ENCODE measurements at regions not wholly inside any gene's neighbourhood (a gene's known extent, or its start where the extent isn't known, plus 50 kb on each side); places are given as distances from the start of the nearest gene placed in this dataset.

DNA sequence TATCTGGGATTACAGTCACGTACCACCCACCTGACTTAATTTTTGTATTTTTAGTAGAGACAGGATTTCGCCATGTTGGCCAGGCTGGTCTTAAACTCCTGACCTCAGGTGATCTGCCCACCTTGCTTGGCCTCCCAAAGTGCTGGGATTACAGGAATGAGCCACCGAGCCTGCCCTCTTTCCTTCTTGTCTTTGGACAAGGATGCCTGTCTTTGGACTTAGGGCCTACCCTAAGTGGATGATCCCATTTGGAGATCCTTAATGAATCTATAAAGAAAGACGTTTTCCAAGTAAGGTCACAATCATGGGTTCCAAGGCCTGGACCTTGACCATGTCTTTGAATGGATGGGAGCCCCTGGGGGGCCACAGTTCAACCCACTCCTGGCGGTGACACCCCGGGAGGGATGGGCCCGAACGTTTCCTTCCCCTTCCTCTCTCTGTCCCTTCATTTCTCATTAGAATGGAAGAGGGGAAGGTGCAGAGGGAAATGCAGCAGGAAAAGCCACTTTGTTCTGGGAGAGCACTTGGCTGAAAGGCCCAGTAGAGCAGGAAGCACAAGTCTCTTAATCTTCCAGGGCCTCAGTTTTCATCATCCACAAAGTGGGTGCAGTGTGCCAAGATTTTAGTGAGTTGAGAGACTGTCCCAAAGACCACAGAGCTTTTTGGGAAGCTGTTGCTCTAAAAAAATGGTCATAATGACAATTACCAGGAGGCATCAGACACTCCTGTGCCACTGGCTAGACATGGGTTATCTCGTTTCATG, 353.3 kb downstream of the SEC14L1 start:
- DNase-seq = no peak

DNA sequence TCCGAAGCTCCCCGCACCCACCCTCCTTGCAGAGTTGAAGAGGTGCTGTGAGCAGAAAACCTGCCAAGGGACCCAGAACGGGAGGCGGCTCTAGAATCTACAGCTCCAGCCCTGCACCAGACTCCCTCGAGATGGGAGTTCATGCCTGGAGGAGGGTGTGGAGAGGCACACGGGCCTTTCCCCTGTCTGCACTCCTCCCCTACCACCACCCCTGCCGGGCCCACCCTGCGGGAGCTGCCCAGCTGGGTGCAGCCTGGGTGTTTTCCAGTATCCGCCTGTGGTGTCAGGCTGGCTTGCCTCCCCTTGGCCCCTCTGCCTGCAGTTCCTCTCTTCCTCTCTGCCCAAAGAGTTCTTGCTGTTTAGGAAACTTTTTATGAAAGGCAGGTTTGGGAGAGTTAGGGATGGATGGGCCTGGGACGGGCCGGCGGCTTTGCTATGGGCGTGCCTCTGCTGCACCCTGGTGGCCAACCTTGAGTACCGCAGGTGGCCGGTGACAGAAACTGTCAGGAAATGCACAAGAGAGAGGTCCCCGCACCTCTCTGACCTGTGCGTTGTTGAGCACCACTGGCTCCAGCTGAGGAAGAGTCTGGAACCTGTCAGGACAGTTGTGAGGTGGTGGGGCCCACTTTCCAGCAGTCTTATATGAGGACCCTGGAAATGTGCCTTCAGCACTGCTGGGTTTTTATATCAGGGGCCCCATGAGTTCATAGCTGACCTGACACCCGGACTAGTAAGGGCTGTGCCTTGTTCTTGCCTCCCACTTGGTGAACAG, 354.1 kb downstream of the SEC14L1 start:
- peak; percentile 17 for DNase-seq

DNA sequence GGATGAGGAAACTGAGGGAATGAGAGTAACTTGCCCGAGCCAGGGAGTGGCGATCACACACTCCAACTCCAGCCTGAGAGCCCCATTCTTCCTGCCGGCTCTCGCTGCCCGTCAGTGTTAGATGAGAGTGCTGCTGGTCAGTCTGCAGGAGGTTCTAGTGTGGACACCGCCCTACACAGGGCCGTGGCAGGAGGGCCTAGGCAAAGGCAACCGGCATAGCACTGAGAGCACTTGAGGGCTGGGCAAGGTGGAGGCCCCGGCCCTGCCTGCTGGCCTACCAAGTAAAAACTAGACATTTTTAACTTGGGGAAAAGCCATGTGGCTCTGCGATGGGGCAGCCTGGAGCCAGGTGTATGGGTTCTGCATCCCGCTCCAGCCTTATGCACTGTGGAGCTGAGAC, 354.8 kb downstream of the SEC14L1 start:
- DNase-seq = no peak

DNA sequence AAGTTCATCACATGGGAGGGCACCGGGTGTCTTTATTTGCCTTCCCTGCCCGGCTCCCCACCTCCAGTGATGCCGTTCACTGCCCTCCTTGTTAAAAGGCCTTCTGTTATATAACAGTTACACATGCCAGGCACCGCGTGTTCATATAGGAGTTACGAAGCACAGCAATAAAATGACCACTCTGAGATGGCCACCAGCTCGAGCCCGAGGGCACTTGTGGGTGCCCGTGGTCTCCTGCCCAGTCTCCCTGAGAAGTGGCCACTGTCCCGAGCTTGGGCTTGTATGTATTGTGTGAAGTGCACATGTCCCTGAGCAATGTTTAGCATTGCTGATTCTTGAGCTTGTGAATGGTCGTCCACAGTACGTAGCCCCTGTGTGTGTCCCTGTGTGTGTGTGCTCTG, 355.6 kb downstream of the SEC14L1 start:
- no peak for DNase-seq

DNA sequence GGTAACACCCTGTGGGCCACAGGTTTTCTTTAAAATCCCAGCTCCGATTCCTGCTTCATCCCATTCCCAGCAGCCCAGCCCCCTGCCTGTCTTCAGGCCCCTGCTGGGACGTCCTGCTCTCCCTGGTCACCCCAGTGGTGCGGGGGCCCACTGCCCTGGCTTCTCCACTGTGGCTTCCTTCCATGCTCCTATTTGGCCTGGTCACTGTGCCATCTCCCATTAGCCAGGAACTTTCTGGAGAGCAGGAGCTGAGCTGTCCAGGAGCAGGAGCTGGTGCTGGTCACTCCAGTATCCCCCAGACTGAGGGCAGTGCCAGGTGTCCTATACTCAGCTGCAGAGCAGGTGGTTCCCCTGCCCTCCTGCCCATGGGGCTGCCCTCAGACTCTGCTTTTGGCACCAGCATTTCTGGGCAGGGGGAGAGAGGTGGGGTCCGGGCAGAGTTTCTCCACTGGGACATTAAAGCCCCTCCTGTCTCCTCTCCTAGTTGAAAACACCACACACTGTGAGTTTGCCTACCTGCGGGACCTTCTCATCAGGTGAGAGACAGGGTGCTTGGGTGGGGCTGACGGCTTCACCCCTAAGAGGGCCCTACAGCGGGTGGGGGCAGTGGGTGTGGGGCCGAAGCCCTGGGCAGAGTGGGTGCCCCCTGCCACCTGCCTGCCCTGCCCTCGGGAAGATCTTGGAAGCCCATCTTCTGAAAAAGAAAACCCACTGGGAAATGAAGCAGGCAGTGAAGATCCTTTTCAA, 356.2 kb downstream of the SEC14L1 start:
- no peak for DNase-seq

DNA sequence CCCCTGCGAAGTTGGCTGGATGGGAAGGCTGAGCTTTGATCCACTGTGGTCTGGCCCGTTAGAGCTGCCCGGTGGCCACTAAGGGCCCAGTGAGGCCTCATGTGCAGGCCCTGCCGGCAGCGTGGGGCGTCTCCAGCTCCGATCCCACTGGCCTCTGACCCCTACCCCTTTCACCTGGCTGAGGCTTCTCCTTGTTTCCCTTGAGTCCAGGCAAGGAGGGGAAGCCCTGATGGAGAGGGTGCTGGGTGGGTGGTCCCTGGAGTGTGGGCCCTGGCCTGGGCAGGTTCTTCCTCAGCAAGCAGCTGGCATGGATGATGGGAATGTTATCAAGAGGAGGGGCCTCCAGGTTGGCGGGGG, 356.8 kb downstream of the SEC14L1 start:
- no peak for DNase-seq

DNA sequence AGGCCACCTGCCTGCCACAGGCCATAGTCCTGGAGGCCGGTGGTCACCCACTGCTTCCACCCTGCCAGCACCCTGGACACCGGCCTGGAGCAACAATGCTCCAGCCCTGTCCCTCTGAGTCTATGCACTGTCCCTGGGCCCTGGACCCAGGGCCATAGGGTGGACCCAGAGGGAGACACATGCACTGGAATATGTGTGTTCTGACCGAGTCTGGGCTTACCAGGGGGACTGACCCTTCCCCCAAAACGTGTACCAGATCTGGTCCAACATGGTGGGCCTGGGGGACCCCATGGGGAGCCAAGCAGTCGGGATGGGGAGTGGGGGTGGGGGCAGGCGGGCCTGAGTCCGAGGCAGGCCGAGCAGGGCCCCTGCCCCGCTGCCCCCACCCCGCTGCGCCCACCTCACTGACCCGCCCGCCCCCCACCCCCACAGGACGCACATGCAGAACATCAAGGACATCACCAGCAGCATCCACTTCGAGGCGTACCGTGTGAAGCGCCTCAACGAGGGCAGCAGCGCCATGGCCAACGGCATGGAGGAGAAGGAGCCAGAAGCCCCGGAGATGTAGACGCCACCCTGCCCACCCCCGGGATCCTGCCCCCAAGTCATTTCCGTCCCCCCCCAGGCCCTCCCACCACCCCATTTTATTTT, 357.4 kb downstream of the SEC14L1 start:
- DNase-seq = no peak

DNA sequence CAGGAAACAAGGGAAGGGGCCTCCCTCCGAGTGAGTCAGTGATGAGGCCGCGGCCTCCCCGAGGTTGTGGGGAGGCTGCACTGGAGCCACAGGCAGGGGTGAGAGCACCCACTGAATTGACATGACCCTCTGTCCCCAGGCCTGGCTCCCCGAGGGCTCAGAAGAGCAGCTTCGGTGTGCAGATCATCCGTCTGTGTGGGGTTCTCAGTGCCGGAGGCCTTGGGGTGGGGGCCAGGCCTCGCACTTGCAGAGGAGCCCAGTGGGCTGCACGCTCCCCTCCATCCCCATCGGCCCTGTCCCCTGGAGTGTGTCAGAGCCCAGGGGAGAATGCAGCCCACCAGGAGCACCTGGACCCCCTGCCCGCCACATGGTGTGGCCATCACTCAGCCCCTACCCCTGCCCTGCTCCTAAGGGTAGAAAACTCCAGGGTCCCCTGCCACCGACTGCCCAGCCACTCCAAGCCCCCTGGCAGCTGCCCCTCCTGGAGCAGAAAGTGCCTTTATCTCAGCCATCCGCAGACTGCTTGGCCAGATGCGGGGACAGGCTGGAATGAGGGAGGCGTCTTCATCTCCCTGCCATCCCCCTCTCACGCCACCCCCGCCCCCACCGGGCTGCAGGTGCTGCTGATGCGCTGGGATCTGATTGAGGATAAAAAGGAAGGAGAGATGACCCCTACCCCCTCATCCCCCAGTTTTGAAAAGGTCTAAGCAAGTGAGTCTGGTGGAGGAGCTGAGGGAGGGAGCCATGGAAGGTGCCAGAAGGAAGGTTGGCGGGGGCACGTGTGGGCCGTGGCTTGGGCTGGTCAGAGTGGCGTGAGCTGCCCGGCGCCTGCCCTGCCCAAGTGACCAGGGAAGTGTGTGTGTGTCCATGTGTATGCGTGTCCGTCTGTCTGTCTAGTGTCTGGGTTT, 358.3 kb downstream of the SEC14L1 start:
- DNase-seq = no peak

DNA sequence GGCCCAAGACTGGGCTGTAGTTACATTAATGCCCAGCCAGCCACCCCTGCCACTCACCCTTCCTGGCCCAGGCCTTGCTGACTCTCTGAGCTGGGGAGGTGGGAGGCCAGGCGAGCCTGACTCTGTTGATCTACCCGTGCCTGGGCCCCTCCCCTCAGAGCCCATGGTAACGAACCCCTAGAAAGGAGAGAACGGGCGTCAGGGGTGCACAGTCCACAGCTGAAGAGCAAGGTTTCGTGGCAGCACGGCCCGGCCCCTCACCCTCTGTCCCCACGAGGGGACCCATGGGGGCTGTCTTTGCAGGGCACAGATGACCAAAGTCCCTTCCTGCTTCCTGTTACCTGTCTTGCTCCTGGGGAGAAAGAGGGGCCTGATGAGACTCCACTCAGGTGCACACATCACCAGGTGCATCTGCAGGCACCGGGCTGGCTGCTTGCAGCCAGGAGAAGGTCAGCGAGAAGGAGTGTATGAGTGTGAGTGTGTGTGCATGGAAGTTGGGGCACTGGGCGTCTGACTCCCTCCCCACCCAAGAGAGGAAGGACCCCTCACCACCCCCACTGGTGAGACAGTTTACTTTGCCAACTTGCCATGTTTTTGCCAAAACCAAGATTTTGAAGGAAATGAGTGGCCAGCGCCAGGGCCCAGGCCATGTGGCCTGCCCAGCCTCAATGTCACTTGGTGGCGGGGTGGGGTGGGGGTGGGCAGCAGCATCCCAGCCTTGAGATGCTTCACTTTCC, 359.1 kb downstream of the SEC14L1 start:
- no peak for DNase-seq

DNA sequence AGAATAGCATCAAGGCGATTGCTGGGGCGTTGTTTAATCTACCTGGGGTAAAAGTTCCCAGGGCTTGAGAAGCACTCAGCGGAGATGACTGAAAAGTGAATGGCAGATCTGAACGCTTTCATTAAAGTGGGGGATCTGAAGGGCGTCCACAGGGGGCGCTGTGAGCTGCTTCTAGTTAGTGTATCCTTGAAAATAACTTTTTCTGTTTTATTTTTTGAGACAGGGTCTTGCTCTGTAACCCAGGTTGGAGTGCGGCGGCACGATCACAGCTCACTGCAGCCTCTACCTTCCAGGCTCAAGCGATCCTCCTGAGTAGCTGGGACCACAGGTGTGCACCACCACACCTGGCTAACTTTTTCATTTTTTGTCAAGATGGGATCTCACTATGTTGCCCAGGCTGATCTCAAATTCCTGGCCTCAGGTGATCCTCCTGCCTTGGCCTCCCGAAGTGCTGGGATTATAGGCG, 360.4 kb downstream of the SEC14L1 start:
- no peak for DNase-seq

DNA sequence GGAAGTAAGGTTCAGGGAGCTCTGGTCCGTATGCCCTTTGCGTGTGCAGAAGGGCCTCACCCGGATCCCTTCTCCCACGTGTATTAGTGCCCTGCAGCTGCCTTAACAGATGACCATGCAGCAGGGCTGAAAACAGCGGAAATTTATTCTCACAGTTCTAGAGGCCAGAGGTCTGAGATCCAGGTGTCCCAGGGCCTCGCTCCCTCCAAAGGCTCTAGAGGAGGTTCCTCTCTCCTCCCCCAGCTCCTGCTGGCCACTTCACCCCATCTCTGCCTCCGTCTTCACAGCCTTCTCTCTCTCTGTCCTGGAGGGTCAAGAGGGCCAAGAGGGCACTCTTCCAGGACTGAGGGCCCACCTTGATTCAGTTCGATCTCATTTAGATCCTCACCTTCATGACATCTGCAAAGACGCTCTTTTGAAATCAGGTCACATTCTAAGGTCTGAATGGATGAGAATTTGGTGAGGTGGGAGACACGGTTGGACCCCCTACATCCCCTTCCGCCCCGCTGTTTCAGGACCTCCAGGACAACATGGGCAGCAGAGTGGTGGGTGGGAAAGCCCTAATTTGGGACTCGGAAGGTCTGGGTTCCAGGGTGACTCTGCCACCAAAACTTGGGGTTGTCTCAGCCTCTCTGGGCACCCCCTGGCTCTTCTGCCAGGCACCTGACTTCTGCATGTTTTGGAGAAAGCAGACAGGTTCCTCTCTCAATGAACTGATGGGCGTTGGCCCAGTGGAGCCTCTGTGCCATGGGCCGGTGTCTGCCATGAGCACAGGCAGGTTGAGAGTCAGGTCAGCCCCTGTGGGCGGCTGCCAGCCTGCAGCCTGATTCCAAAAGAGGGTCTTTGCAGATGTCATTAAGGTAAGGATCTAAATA, 361.2 kb downstream of the SEC14L1 start:
- DNase-seq = no peak

DNA sequence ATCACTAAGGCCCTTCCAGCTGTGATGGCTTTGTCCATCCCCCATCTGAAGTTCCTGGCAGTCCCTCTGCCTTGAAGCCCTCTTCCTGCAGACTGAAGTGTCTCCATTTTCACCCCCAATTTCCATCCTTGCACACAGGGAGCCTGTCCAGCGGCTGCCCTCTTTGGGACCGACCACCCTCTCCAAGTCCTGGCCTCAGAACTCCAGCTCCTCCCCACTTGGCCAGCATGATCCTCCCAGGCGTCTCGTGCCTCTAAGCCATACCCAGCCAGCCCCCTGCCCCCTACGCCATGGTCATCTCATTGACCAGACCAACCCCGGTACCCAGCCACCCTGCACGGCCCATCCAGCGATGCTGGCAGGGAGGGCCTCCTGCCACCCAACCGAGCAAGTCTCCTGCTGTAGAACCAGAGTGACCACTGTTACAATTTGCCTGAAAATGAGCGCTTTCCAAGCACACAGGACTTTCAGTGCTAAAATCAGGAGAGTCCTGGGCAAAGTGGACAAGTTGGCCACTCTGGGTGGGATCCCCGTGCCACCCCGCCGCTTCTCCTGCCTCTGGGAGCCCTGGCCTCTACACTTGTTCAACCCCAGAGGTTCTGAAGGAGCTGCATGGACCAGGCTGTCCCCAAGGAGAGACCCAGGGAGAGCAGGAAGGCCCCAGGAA, 362.0 kb downstream of the SEC14L1 start:
- no peak for DNase-seq

DNA sequence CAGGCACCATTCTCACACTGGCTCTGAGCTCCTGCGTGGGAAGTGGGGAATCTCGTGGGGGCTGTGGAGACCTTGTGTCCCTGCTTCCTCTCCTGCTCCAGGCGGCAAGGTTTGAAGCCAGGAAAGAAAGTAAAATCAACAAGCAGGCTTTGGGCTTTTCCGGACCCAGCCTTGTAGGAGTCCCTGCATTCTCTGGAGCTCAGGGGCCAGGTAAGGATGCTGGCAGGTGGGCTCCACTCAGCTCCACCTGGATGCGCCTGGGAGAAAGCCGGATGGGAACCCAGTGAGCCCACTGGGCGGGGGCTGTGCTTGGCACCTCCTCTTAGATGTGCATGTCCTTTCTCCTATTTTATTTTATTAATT, 362.5 kb downstream of the SEC14L1 start:
- DNase-seq = no peak

DNA sequence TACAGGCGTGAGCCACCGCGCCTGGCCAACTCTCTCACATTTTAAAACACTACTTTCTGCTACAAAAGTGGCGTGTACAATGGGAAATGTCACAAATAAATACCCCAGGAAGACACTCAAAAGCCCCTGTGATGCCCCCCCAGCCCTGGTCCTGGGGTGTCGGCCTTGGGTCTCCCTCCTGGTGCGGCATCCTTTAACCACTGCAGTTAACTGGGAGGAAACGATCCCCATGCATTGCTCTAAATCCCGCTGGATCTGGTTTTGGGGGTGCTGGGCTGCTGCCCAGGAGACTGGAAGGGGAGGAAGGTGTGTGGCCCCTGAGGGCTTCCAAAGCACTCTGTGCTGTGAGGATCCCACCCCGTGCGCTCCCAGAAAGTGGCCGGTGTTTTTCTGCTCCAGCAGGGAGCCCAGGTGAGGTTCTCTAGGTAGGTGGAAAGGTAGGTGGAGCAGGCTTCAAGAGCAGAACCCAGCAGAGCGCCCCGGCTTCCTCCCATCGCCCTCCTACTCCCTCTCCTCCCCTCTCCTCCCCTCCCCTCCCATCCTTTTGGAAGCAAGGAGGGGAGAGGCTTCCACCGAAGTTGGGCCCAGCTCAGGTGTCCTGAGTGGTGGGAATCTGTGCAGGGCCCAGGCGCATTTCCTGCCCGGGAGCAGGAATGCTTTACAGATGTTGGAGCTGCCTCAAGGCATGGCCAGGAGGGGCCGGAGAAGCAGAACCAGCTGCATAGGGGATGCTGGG, 363.3 kb downstream of the SEC14L1 start:
- DNase-seq = no peak

DNA sequence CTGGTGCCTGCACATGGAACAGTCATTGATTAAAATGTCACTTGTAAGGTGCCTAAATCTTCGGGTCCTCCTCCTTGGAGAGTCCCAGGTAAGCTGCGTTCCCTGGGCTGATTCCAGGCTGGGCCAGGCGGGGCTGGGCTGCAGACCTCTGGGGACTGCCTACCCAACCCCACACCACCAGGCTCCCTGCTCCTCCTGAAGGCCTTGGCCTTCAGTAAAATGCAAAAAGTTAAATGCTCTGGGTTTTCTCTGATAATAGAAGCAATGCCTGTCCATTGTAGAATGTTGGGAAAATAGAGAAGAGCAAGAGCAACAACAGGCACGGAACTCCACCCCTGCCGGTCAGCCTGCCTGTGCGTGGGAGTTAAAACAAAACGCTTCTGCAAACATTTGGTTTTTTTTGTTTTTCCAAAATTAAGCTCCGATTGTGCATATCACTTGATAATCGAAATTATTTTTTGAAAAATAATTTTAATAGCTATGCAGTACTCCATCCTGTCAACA, 363.9 kb downstream of the SEC14L1 start:
- DNase-seq = no peak

DNA sequence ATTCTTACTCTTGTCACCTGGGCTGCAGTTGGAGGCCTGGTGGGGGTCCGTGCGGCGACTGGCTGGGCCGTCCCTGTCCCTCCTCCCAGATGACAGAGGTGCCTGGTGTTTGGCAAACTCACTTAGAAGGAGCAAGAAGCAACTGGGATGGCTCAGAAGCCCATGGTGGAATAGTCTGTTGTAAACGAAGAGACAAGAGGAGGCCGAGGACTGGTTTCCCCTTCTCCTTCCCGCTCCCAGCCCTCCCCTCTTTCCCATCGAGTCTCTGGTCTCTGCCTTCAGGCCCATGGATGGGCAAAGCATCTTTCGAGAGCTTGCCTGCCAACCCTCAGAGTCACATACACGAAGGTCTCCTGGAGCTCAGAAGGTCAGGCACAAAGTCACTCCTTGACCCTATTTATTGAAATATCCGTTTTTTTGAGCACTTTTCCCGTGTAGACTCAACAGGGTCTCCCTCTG, 364.4 kb downstream of the SEC14L1 start:
- DNase-seq = no peak

DNA sequence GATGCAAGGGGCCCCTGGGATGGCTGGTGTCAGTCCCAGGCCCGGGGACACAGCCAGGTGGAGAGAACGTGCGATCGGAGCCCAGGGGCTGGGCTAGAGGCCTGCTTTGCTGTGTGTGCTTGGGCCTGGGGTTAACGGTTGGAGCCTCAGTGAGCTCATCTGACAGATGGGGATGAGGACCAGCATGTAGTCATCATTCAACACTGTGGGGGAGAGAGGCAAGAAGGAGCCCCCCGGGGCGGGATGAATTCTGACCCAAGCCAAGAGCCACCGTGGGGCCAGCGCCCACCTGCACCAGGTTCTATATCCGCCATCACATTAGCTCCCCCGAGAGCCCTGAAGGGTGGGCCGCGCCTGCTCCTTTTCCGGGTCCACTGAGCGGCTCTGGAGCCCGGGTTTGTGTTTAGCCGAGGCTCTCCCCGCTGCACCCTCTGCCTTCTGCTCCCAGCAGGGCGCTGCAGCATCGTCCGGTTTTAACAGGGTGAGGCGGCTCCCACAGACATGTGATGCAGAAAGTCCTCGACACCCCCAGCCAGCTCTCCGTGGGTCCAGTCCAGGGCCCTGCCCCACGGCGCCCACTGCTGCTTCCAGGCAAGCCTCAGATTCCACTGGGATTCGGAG, 365.7 kb downstream of the SEC14L1 start:
- DNase-seq = no peak
